ENCODE measurements at regions not wholly inside any gene's neighbourhood (a gene's known extent, or its start where the extent isn't known, plus 50 kb on each side); places are given as distances from the start of the nearest gene placed in this dataset.

DNA sequence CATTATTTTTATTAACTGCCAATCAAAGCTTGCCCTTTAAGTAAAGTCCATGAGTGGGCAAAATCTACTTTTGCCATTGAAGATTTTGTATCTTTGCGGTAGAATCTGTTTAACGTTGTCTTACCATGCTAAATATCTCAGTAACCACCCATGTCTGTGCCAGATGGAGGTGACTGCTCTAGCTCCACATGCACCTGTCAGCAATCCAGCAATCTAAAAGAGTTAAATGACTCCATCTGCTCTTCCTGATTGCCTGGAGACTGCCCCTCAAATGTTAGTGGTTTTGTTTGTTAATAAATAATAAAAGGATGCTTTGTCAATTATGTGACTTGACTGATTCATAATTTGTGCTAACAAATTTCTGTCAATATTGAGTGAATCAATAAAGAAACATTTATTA lies 141.7 kb downstream of the RBM43 start:
- no peak for TF ChIP-seq CTCF (IDR thresholded peaks at IDR 0.05; ENCODE audit: low read depth, low read length, missing input control)
- TF ChIP-seq, protein P1, sequence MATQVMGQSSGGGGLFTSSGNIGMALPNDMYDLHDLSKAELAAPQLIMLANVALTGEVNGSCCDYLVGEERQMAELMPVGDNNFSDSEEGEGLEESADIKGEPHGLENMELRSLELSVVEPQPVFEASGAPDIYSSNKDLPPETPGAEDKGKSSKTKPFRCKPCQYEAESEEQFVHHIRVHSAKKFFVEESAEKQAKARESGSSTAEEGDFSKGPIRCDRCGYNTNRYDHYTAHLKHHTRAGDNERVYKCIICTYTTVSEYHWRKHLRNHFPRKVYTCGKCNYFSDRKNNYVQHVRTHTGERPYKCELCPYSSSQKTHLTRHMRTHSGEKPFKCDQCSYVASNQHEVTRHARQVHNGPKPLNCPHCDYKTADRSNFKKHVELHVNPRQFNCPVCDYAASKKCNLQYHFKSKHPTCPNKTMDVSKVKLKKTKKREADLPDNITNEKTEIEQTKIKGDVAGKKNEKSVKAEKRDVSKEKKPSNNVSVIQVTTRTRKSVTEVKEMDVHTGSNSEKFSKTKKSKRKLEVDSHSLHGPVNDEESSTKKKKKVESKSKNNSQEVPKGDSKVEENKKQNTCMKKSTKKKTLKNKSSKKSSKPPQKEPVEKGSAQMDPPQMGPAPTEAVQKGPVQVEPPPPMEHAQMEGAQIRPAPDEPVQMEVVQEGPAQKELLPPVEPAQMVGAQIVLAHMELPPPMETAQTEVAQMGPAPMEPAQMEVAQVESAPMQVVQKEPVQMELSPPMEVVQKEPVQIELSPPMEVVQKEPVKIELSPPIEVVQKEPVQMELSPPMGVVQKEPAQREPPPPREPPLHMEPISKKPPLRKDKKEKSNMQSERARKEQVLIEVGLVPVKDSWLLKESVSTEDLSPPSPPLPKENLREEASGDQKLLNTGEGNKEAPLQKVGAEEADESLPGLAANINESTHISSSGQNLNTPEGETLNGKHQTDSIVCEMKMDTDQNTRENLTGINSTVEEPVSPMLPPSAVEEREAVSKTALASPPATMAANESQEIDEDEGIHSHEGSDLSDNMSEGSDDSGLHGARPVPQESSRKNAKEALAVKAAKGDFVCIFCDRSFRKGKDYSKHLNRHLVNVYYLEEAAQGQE (IDR thresholded peaks at IDR 0.05) = no peak
- no peak for TF ChIP-seq GABPA (IDR thresholded peaks at IDR 0.05 in 1 of 2, conservative IDR thresholded peaks at IDR 0.05 in 1 of 2)
- no peak for TF ChIP-seq TAF1 (conservative IDR thresholded peaks at IDR 0.05)
- TF ChIP-seq YY1 (IDR thresholded peaks at IDR 0.05) = no peak
- TF ChIP-seq JUND (IDR thresholded peaks at IDR 0.05) = no peak
- TF ChIP-seq, protein P2, sequence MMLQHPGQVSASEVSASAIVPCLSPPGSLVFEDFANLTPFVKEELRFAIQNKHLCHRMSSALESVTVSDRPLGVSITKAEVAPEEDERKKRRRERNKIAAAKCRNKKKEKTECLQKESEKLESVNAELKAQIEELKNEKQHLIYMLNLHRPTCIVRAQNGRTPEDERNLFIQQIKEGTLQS (IDR thresholded peaks at IDR 0.05) = no peak
- no peak for TF ChIP-seq RAD21 (IDR thresholded peaks at IDR 0.05)
- no peak for TF ChIP-seq SP1 (IDR thresholded peaks at IDR 0.05)
- no peak for TF ChIP-seq FOXA1 (IDR thresholded peaks at IDR 0.05)
- TF ChIP-seq, protein P3, sequence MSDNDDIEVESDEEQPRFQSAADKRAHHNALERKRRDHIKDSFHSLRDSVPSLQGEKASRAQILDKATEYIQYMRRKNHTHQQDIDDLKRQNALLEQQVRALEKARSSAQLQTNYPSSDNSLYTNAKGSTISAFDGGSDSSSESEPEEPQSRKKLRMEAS (IDR thresholded peaks at IDR 0.05) = no peak

Data from liver (tissue), 3 donors.